HG03103 (cell line): ENCODE measurements at regions not wholly inside any gene's neighbourhood (a gene's known extent, or its start where the extent isn't known, plus 50 kb on each side); places are given as distances from the start of the nearest gene placed in this dataset.

Experiments
- ATAC-seq: cut with Tn5 transposase; IDR thresholded peaks from one replicate; pipeline ENCODE4 v1.9.1; 2021; ENCODE audit warnings: low read depth; ENCODE audit not compliant: unreplicated experiment

DNA sequence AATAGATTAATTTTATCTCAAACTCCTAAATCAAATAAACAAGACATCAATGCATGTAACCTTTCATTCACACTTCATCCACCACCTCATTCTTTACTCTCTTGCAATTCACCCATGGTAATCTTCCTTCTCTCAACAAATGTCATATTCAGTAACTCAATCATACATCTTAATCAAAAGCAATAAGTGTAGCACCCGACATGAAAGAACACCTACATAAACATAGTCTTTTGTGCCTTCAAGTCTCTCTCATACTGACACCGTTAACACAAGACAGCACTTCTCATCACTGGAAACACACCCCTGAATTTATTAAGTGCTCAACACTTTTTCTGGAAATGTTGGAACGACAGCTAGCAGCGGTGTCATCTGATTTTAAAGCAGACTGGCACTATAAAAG is 225.9 kb downstream of the TTLL7 start:
- no peak for ATAC-seq

DNA sequence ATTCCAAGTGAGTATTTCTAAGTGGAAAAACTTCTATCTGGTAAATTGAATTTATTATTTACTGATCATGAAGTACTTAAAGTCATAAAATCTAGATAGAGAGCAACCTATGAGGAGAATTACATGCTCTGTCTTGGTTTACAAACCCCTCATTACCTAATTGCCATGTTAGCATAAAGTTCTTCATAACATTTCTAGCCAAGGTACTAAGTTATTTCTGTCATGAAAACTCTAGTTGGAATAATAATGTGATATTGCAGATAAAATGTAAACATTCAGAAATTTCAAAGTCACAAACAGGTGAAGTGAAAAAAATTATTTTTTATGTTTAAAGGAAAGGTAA is 228.6 kb downstream of the TTLL7 start:
- ATAC-seq = no peak

DNA sequence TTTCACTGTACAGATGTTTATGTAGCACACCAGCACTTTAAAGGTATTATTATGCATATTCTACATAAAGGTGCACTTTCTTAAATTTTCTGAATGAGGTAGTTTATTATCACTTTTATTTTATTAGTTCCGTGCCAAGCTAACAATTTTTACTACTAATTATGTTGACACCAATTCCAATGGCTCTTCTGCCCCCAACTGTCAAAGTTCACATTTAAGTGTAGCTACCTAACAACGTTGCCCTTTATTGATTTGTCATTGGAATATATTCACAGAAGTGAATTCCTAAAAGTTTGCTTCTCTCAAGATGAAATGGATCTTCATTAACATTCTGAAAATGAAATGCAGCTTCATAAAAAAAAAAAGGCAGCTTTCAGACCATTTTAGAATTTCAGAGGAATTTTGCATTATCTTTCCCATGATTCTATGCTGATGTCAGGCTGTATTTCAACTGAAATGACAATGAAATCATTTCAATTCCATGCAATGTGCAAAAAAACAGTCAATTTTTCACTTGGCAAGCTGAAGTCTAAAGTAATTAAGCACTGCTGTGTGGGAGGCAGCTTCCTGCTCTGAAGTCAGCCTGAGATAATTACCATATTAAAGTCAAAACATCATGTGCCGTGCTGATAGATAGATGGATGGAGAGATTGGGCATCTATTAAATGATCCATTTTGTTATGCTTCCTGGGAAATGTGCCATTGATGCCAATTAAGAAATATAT is 229.2 kb downstream of the TTLL7 start:
- no peak for ATAC-seq

- no peak for ATAC-seq
These were observed 229.9 kb downstream of the TTLL7 start for GRCh38 chr1:83769072-83769471.

- ATAC-seq = no peak
These were observed 232.7 kb downstream of the TTLL7 start for GRCh38 chr1:83766241-83766691.

DNA sequence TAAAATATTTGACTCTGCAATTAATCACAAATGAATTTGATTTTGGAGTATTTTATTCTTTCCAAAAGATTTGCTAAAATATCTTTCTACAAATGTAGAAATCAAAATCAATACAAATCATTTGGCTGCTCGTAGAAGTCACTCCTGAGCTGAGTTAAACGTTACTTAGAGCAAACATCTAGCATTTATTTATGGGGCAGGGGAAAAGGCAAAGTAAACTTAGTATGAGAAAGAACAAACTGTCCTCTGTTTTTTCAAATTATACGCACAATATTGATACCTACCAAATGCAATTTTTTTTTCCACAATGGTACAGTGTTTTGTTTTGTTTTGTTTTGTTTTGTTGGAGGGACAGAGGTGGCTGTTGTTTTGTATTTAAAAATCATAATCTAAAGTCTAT is 233.8 kb downstream of the TTLL7 start:
- no peak for ATAC-seq

GRCh38 chr1:83764209-83764608 is 234.7 kb downstream of the TTLL7 start:
- ATAC-seq = no peak

GRCh38 chr1:83763361-83764095 is 235.4 kb downstream of the TTLL7 start:
- ATAC-seq = no peak

- no peak for ATAC-seq
These were observed 236.5 kb downstream of the TTLL7 start for GRCh38 chr1:83762416-83762815.

DNA sequence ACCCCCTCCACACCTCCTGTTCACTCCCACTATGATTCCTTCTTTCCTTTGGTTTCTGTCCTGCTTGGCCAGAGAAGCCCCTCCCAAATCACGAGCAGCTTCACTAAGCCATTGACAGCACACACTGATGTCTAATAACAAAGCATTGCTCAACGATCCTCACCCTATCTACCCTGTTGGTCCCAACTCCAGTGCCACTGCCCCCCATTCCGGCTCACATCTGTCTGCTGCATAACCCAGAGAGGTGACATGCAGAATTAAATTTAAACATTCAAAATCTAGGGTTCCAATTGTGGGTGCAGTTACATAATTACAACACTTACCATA is 236.9 kb downstream of the TTLL7 start:
- no peak for ATAC-seq

GRCh38 chr1:83761167-83762038 is 237.5 kb downstream of the TTLL7 start:
- ATAC-seq = peak; percentile 99

DNA sequence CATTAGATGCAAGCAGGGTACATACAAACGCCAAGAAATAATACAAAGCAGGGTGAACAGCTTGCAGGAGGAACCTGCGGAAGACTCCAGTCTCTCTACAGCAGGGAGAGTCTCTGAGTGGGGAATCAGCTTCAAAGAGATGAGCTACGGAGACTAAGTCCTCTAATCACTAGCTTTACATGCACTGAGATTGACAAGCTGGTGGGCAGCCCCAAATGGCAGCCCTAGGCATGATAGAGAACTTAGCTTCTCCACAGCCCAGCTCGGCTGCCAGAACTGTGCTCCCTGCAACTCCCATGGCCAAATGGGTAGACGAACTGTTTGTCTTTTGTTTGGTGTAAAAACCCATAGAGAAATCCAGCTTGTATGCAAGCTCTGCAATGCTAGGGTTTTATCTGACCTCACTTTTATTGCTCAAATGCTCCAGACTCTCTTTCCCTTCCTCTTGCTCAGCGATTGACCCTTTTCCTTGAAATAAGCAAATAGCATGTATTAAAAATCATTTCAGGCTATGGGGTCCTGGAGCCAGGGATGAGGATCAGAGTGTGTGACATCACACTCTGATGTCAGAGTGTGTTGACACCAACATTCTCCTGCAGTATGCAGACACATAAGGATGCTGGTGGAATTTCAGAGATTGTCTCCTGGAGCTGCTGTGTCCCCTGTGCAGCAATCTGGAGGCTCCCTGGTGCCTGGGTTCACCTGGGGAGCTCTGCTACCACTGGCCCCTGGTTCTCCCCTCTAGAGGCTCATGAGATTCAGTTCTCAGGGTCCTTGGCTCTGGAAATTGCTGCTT is 238.5 kb downstream of the TTLL7 start:
- peak; percentile 24 for ATAC-seq

GRCh38 chr1:83756984-83757717 is 241.8 kb downstream of the TTLL7 start:
- ATAC-seq = no peak

DNA sequence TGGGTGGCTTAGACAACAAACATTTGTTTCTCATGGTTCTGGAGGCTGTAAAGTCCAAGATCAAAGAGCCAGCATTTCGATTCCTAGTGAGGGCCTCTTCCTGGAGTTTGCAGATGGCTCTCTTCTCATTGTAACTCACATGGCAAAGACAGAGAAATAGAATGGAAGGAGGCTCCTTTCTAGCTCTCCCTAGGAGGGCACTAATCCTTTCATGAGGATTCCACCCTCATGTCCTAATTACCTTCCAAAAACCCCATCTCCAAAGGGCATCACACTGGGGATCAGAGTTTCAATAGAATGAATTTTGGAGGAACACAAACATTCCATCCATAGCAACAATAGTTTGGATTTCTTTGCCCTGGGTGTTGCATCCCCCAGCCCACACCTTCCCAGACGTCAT is 247.3 kb downstream of the TTLL7 start:
- no peak for ATAC-seq

DNA sequence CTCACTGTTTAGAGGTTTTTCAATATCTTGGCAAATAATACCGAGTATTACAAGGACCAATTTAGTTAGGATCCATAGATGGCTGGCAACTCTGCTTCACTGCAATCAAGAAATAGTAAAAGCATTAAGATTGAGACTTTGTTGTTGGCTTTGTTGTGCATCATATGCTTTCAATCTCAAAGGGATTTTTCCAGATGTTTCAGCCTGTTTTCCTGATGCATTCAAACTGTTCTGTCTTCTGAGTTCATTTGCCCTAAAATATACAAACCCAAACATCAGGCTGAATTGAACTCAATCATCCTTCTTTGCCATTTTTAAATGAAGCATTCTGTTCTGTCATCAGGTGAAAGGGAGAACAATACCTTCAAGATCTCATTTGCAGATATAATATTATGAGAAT is 248.7 kb downstream of the TTLL7 start:
- ATAC-seq = no peak

DNA sequence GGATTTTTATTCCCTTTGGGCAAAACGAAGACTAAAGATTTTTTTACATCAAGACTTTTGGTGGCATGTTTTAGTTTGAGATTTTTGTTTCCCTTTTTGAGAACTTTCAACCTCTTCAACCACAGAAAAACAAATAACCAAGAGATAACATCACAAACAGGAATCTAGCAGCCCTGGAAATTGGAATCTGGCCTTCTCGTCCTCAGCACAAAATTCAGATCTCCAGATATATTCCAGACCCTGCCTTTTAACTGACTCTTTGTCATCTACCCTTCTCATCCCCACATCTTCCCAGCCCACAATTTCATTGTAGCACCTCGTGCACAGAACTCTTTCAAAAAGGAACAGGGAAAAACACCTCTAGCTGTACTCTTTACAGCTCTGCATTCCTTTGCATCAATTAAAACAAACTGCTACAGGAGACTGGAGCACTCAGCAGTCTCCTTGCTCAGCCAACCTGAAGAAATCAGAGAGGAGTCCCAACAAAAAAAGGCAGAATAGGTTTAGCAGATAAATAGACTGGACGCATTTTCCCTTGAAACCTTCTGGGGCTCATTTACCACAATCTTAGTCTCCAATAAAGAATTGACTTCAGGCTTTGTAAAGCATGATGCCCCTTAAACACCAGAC is 251.0 kb downstream of the TTLL7 start:
- ATAC-seq = no peak

DNA sequence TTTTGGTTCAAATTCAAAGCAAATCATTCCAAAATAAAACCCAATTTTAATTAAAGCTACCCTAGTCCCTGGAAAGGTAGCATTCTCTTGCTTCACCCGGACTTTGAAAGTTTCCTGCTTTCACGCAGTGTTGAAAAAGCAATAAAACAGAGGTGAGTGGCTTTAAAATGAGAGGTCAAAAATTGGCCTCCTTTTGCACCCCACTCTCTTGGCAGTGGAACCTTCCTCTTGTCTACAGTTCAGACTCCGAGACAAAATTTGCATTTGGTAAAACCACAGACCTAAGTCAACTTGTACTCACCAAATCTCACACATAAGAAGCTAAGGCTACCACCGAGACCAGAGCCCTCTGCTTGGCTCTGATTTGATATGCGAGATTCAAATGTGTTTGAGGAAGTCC is 252.7 kb downstream of the TTLL7 start:
- peak; percentile 87 for ATAC-seq

DNA sequence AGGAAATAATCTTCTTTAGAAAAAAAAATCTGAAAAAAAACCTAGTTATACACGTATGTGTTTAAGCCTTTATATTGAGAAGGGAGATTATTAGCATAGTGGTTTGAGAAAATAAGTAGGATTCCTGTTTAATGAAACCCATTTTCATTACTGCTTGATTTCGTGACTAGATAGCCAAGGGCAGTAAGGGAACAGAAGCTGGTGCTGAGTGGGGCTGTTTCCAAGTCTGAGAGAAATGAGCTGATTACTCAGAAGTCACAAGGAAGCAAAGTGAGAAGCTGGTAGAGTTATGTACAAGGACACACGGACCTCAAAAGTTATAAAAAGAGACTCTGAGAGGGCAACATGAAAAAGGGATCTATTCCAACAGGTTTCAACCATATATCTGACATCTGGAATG is 256.5 kb downstream of the TTLL7 start:
- no peak for ATAC-seq

- ATAC-seq = no peak
These were observed 257.2 kb downstream of the TTLL7 start for GRCh38 chr1:83741770-83742169.

- no peak for ATAC-seq
These were observed 257.6 kb downstream of the TTLL7 start for GRCh38 chr1:83741348-83741747.
